MM.1S (cell line): ENCODE measurements at regions not wholly inside any gene's neighbourhood (a gene's known extent, or its start where the extent isn't known, plus 50 kb on each side); places are given as distances from the start of the nearest gene placed in this dataset.

ENCODE experiments used
- DNase-seq: peaks from one replicate; pipeline ENCODE4 v3.0.0-alpha.2; 2015
- H2AFZ ChIP-seq: fragments of 300-600 bp; sonication (generic); 2 replicates; pipeline ENCODE4 v1.6.0; 2016; ENCODE audit warnings: antibody characterized with exemption, low read length
- H3F3A ChIP-seq: fragments of 300-600 bp; sonication (generic); 2 replicates; pipeline ENCODE4 v1.6.1; 2016; ENCODE audit warnings: mild to moderate bottlenecking, antibody characterized with exemption, low read length, moderate library complexity, mixed read lengths; ENCODE audit not compliant: insufficient read depth
- H3K27ac ChIP-seq: fragments of 300-600 bp; sonication (generic); 2 replicates; pipeline ENCODE4 v1.5.1; 2016; ENCODE audit warnings: mild to moderate bottlenecking, low read length
- H3K27me3 ChIP-seq: fragments of 300-600 bp; sonication (generic); replicated peaks from 2 replicates; pipeline ENCODE4 v1.6.0; 2016; ENCODE audit warnings: low read length; ENCODE audit not compliant: insufficient read depth
- H3K36me3 ChIP-seq: fragments of 300-600 bp; sonication (generic); replicated peaks from 2 replicates; pipeline ENCODE4 v1.6.1; 2016; ENCODE audit warnings: mild to moderate bottlenecking, low read length, mixed read lengths; ENCODE audit not compliant: insufficient read depth
- H3K4me1 ChIP-seq: fragments of 300-600 bp; sonication (generic); 2 replicates; pipeline ENCODE4 v1.6.1; 2016; ENCODE audit warnings: low read length, mixed read lengths
- H3K4me2 ChIP-seq: fragments of 300-600 bp; sonication (generic); 2 replicates; pipeline ENCODE4 v1.6.0; 2016; ENCODE audit warnings: low read depth, low read length
- H3K4me3 ChIP-seq: fragments of 300-600 bp; sonication (generic); 2 replicates; pipeline ENCODE4 v1.5.1; 2016; ENCODE audit warnings: low read length, mixed read lengths
- H3K79me2 ChIP-seq: fragments of 300-600 bp; sonication (generic); 2 replicates; pipeline ENCODE4 v1.6.1; 2016; ENCODE audit warnings: mixed run types, low read length, mixed read lengths
- H3K9ac ChIP-seq: fragments of 300-600 bp; sonication (generic); 2 replicates; pipeline ENCODE4 v1.6.1; 2016; ENCODE audit warnings: low read length, mixed read lengths
- H3K9me2 ChIP-seq: fragments of 300-600 bp; sonication (generic); replicated peaks from 2 replicates; pipeline ENCODE4 v1.6.1; 2016; ENCODE audit warnings: mild to moderate bottlenecking, low read length, mixed read lengths; ENCODE audit not compliant: insufficient read depth
- H3K9me3 ChIP-seq: fragments of 300-600 bp; sonication (generic); replicated peaks from 2 replicates; pipeline ENCODE4 v1.6.1; 2016; ENCODE audit warnings: mild to moderate bottlenecking, low read length, mixed read lengths; ENCODE audit not compliant: insufficient read depth
- H4K20me1 ChIP-seq: fragments of 300-600 bp; sonication (generic); 2 replicates; pipeline ENCODE4 v1.6.1; 2016; ENCODE audit warnings: mild to moderate bottlenecking, low read length, moderate library complexity, mixed read lengths; ENCODE audit not compliant: insufficient read depth
- EZH2 ChIP-seq: fragments of 300-600 bp; sonication (generic); optimal IDR thresholded peaks from 2 replicates; pipeline ENCODE3; 2017; ENCODE audit warnings: low read depth, mild to moderate bottlenecking, antibody characterized with exemption, low read length, mixed read lengths
- EZH2phosphoT487 ChIP-seq: fragments of 300-600 bp; sonication (generic); IDR thresholded peaks from 2 replicates; pipeline ENCODE4 v1.6.1; 2018; ENCODE audit warnings: antibody characterized with exemption, low read length
- TF ChIP-seq, protein P1 (sequence below): fragments of 300-600 bp; sonication (generic); IDR thresholded peaks from 2 replicates; pipeline ENCODE4 v1.5.1; 2016; ENCODE audit warnings: antibody characterized with exemption, low read length, mixed read lengths

DNA sequence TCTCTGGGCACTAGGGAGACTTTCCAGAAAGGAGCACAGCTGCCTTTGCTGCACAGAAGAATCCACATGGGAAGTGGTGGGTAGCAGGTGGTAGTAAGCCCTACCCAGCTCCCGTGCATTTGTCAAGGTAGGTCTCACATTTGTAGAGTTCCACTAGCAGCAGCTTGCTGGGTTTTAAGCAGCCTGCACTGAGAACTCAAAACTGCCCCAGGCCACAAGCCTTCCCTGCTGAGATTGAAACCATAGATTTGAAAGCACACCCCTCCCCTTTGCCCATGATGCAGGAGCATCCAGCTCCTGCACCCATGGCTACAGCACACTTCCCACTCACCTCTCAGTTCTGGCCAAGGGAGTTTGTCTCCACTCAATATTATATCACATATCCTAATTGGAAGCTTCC lies 604.5 kb upstream of the STEAP1 start:
- no peaks in the 10 kb centered on the region for H3F3A ChIP-seq
- H4K20me1 ChIP-seq = no peaks in the 10 kb centered on the region
- no peaks in the 10 kb centered on the region for H3K27me3 ChIP-seq
- no peak overlapping the region for H3K27ac ChIP-seq
- no peak overlapping the region for H3K4me3 ChIP-seq
- DNase-seq = no peak
- H3K4me1 ChIP-seq = no peaks in the 10 kb centered on the region
- no peak overlapping the region for H3K4me2 ChIP-seq
- H3K9ac ChIP-seq = no peak overlapping the region
- no peak overlapping the region for H2AFZ ChIP-seq
- no peaks in the 10 kb centered on the region for H3K36me3 ChIP-seq
- H3K9me2 ChIP-seq = no peaks in the 10 kb centered on the region
- H3K79me2 ChIP-seq = no peaks in the 10 kb centered on the region
- TF ChIP-seq EZH2phosphoT487 (no peak), EZH2 (no peak)
- TF ChIP-seq, protein P1, sequence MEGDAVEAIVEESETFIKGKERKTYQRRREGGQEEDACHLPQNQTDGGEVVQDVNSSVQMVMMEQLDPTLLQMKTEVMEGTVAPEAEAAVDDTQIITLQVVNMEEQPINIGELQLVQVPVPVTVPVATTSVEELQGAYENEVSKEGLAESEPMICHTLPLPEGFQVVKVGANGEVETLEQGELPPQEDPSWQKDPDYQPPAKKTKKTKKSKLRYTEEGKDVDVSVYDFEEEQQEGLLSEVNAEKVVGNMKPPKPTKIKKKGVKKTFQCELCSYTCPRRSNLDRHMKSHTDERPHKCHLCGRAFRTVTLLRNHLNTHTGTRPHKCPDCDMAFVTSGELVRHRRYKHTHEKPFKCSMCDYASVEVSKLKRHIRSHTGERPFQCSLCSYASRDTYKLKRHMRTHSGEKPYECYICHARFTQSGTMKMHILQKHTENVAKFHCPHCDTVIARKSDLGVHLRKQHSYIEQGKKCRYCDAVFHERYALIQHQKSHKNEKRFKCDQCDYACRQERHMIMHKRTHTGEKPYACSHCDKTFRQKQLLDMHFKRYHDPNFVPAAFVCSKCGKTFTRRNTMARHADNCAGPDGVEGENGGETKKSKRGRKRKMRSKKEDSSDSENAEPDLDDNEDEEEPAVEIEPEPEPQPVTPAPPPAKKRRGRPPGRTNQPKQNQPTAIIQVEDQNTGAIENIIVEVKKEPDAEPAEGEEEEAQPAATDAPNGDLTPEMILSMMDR = no peak
- no peaks in the 10 kb centered on the region for H3K9me3 ChIP-seq

DNA sequence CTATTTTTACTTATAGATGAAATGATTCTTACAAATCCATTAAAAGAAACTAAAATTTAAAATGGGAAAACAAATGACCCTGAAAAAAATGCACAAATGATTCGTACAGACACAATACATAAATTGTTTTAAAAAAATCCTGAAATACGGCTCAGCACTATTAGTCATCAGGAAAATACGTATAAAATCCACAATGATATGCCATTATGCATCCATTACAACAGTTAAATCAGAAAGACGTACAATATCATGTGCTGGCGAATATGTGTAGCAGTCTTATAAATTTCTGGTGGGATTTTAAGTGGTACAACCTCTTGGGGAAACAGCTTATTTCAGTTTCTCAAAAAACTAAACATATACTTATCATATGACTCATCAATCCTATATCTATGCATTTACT lies 600.1 kb upstream of the STEAP1 start:
- Histone ChIP-seq H3K79me2 (no peaks in the 10 kb centered on the region), H3K4me3 (no peak overlapping the region), H3K27me3 (no peaks in the 10 kb centered on the region), H2AFZ (no peak overlapping the region), H3K36me3 (no peaks in the 10 kb centered on the region), H3K4me1 (no peaks in the 10 kb centered on the region), H3K4me2 (no peak overlapping the region), H3K9me2 (no peaks in the 10 kb centered on the region), H3K27ac (no peak overlapping the region), H3K9me3 (no peaks in the 10 kb centered on the region), H3K9ac (no peak overlapping the region), H4K20me1 (no peaks in the 10 kb centered on the region), H3F3A (no peaks in the 10 kb centered on the region)
- TF ChIP-seq EZH2phosphoT487 (no peak), EZH2 (no peak)
- TF ChIP-seq, protein P1 = no peak
- no peak for DNase-seq

DNA sequence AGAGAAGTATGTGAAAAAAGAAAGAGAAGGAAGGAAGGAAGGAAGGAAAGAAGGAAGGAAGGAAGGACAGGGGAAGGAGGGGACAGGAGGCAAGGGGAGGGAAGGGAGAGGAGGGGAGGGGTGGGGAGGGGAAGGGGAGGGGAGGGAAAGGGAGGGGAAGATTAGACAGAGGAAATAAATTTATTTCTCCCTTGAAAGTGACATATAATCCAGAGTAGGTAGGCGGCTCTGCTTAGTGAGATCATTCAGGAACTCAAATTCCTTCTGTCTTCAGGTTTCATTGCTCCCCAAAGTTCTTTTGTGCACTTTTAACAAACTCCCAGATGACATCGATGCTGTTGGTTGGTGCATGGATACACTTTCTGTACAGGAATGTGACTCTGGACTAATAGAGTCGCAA lies 594.7 kb upstream of the STEAP1 start:
- H4K20me1 ChIP-seq = no peaks in the 10 kb centered on the region
- H3K9ac ChIP-seq = no peak overlapping the region
- no peaks in the 10 kb centered on the region for H3K9me2 ChIP-seq
- no peak overlapping the region for H3K4me3 ChIP-seq
- no peaks in the 10 kb centered on the region for H3F3A ChIP-seq
- no peaks in the 10 kb centered on the region for H3K9me3 ChIP-seq
- no peaks in the 10 kb centered on the region for H3K27me3 ChIP-seq
- no peaks in the 10 kb centered on the region for H3K4me1 ChIP-seq
- DNase-seq = no peak
- H3K4me2 ChIP-seq = no peak overlapping the region
- H3K36me3 ChIP-seq = no peaks in the 10 kb centered on the region
- no peak overlapping the region for H3K27ac ChIP-seq
- no peaks in the 10 kb centered on the region for H3K79me2 ChIP-seq
- TF ChIP-seq EZH2 (no peak), EZH2phosphoT487 (no peak)
- TF ChIP-seq, protein P1 = no peak
- H2AFZ ChIP-seq = no peak overlapping the region
